GM19035 (cell line): ENCODE measurements at regions not wholly inside any gene's neighbourhood (a gene's known extent, or its start where the extent isn't known, plus 50 kb on each side); places are given as distances from the start of the nearest gene placed in this dataset.
"Not testable (repeated sequence)": the region's sequence is repeated elsewhere in the genome, so short reads cannot be mapped to it uniquely, and the experiment has no call there.

ENCODE experiments used
- ATAC-seq: cut with Tn5 transposase; IDR thresholded peaks from one replicate; pipeline ENCODE4 v1.9.1; 2021; ENCODE audit not compliant: unreplicated experiment

DNA sequence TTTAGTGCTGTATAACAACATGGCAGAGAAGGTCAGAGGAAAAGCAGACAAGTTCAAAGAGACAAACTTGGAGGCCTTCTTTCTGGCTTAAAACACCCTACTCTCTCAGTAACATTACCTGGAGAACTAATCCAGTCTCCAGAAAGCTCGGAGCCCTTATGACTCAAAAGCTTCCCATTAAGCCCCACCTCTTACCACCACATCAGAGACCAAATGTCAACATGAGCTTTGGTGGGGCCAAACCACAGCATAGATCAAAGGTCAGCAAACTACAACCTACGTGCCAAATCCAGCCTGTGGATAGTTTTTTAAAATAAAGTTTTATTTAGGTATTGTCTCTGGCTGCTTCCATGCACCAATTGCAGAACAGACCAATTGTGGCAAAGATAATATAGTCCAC lies 589.9 kb downstream of the DNAH5 start:
- no peak for ATAC-seq

- ATAC-seq, result no peak
Measured at GRCh38 chr5:13350767-13351166, 593.7 kb downstream of the DNAH5 start.

DNA sequence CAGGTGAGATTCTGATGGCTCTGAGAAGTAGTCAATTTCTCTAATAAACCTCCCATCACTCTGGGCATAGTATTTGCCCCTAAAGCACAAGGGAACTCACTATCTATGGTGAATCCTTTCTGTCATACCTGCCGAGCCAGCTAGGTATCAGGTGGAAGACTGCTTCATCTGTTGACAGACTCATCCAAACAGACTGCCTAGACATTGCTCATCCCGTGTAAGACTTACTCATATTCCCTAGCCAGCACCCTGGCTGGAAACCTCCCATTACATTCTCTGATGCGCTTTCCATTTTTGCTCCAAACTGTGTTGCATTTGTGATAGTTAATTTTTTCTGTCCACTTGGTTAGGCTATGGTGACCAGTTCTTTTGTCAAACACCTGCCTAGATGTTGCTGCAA lies 595.9 kb downstream of the DNAH5 start:
- no peak for ATAC-seq

DNA sequence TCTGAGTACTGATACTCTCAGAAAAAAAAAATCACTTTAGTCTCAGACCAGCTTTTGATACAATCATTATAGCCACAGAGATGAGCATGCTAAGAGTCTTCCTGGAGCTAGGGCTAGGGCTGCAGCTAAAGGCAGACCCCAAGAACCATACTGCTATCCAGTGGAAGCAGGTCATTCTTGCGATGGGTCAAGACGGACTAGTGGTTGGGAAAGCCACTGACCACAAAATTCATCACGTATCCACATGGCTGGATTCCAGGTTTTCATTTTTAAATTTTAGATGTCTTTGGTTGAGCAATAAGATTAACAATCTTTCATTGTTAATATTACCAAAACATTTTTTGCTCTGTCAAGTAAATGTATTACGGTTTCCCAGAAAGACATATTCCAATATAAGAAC lies 598.1 kb downstream of the DNAH5 start:
- ATAC-seq, result no peak

DNA sequence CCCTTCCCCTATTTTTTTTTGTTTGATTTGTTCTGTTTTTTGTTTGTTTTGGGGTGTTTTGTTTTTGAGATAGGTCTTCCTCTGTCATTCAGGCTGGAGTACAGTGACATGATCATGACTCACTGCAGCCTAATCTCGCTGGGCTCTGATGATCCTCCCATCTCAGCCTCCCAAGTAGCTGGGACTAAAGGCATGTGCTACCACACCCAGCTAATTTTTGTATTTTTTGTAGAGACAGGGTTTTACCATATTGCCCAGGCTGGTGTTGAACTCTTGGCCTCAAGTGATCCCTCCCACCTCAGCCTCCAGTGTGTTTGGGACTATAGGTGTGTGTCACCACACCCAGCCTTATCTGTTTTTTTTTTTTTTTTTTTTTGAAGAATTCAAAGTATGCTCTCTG lies 605.4 kb downstream of the DNAH5 start:
- ATAC-seq, result no peak

GRCh38 chr5:13335026-13335425 lies 609.5 kb downstream of the DNAH5 start:
- ATAC-seq, result not testable (repeated sequence)

DNA sequence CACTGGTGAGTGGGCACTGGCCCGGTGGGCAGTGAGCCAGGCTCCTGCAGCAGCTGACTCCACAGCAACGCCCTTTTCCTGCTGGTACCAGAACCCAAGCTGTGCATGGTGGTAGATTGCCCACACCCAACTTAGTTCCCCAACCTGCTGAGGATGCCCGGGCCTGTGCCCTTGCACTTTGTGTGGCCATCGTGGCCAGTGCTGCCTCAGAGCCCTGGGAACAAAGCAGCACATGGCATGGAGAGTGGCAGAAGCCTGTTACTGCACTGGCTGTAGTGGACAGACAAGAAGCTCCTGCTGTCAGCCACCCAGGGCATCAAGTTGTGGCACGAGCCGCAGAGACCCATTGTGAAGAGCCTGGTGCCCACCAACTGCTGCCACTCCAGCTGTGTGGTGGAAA lies 612.9 kb downstream of the DNAH5 start:
- ATAC-seq, result no peak

DNA sequence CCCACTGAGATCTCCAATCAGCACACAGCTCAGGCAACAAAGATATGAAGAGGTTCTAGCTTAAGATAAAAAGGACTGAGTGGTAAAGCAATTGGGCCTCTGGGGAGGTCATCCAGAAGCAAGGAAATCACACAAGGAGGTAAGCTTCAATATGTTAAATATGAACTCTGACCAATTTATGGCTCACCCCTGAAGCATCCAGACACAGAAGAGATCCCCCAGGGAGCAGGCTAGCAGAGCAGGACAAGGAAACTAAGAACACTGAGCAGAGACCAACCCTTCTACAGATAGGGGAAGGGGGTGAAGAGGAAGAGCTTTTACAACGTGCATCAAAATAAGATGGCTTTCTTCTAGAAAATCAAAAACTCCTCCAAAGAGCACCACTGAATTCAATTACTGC lies 616.2 kb downstream of the DNAH5 start:
- ATAC-seq, result no peak

DNA sequence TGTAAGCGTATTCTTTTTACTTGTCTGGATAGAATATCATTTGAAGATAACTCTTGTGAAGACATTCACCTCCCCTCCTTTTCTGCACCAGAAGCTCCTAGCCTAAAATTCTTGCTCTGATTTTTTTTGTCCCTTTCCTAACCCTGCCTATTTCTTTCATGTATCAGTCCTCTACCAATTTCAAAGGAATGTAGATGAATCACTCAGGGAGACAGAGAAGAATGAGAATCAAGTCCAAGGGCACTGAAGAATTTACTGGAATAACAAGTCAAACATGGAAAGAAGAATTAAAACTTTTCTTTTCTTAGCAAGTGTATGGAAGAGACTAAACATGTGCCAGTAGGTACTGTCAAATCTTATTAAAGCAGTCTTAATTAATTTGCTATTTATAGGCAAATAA lies 618.7 kb downstream of the DNAH5 start:
- ATAC-seq, result no peak

DNA sequence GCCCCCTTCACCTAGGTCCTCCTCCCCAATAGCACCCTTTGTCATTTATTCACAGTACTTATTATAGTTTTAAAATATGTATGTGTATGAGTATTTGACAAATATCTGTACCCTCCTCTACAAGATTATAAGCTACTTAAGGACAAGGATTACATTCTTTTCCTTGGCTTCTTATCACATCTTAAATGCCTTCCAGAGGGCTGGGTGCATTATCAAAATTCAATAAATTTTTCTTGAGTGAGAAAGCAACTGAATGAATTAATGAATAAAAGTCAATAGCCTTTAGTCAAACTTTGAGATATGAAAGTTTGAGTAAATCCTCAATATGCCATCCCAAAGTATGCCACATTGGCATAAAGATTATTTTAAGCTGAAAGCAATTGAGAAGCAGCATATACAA lies 621.7 kb downstream of the DNAH5 start:
- ATAC-seq, result no peak

DNA sequence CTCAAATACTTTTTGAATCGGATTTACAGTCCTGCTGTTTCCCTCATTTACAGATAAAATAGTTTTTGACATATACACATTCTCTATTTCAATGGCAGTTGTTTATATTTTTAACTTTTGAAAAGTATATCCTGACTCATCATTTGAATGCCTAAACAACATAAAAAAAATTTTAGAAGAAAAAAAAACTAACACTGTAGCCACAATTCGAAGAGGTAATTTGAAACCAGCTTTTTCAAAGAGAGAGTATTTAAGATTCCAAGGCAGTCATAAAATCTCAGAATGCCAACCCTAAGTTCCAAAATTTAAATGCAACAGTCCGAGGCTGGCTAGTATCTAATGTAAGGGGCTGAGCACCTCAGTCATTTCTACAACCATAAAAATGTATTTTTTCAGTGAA lies 626.8 kb downstream of the DNAH5 start:
- no peak for ATAC-seq

DNA sequence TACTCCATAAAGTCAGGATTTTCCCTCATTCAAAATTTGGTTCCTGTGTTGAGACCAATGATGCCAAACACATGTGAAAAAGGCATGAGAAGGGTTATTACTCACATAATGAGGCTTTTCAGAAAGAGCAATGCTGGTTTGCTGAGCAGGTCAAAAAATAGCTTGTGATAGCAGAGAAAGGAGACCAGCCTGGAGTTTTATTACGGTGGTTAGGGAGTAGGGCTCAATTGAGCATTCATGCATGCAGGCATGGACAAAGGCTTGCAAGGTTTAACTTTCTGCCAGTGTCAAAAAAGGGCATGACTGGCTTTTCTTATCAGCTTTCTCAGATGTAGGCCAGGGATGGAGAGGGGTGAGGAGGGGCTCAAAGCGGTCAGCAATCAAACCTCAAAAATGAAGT lies 628.3 kb downstream of the DNAH5 start:
- ATAC-seq, result no peak

- ATAC-seq, result no peak
Measured at GRCh38 chr5:13307480-13307879, 637.0 kb downstream of the DNAH5 start.

- no peak for ATAC-seq
Measured at GRCh38 chr5:13303445-13303844, 641.0 kb downstream of the DNAH5 start.

GRCh38 chr5:13278811-13279210 lies 665.7 kb downstream of the DNAH5 start:
- no peak for ATAC-seq

- ATAC-seq, result no peak
Measured at GRCh38 chr5:13278148-13278547, 666.3 kb downstream of the DNAH5 start.

DNA sequence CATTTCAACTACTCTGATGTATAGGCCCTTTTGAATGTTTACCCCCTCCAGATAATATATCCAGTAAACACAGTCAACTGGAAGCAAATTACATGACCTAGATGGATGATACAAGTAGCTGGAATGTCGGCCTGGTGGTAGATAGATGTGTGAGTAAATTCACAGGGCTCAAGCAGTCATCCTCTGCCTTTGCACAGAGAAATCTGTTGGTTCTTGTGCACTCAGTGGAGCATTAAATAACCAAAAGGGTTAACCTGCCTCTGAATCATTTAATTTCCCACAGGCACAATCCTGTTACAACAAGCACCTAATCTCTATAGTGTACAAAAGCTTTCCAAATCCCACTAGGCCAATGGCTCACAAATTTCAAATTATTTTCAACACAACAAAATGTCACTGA lies 668.3 kb downstream of the DNAH5 start:
- no peak for ATAC-seq

- no peak for ATAC-seq
Measured at GRCh38 chr5:13263701-13264100, 680.8 kb downstream of the DNAH5 start.

DNA sequence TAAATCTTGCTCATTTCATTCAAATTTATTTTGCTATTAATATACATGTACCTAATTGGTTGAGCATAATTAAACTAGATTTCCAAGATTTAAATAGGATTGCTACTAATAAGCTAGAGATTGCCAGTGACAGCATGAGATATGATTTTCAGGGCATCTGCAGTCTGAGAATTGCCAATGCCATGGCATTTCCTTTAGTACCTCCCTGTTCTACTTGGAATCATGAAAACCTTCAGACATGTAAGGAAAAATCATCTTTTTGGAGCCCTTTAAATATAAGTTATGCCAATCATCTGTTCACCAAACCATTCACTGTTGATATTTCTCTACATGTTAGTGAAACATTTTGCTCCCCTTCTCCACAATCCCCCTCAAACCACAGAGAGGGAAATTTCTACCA lies 691.4 kb downstream of the DNAH5 start:
- ATAC-seq, result no peak

- ATAC-seq, result no peak
Measured at GRCh38 chr5:13252699-13253098, 691.8 kb downstream of the DNAH5 start.

GRCh38 chr5:13251623-13252376 lies 692.7 kb downstream of the DNAH5 start:
- no peak for ATAC-seq

GRCh38 chr5:13250464-13251291 lies 693.8 kb downstream of the DNAH5 start:
- ATAC-seq, result peak; percentile 70
